ENCODE measurements at regions not wholly inside any gene's neighbourhood (a gene's known extent, or its start where the extent isn't known, plus 50 kb on each side); places are given as distances from the start of the nearest gene placed in this dataset.

DNA sequence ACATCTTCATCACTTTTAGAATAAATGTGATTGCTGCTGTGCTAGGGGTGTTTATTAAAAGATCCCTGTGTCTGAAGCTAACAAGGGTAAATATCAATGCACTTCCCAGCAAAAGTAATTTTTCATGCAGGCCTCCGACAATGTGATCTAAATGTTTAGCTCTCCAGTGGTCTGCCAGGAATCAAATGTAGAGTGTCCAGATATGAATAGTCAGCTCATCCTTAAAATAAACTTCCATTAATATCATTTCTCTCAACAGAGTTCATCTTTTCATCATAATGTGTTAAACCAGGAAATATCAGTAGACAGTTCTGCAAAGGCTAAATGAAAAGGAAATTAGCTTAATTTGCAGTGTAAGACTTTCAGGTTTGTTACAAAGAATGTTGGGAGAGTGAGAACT, 102.2 kb upstream of the EGFL6 start:
- Histone ChIP-seq H3K36me3 (no peaks in the 10 kb centered on the region), H3K4me3 (no peak overlapping the region), H3K4me1 (no peaks in the 10 kb centered on the region), H3K9me3 (no peaks in the 10 kb centered on the region), H3K27me3 (no peaks in the 10 kb centered on the region), H3K27ac (peak overlapping the region; percentile 31 to 75)
- DNase-seq = no peak
- intact Hi-C loops (cut with DNase I; ENCODE audit: low total_unique reads) = no loop called here
- TF ChIP-seq POLR2A (IDR thresholded peaks at IDR 0.05) = no peak
- TF ChIP-seq, protein P1, sequence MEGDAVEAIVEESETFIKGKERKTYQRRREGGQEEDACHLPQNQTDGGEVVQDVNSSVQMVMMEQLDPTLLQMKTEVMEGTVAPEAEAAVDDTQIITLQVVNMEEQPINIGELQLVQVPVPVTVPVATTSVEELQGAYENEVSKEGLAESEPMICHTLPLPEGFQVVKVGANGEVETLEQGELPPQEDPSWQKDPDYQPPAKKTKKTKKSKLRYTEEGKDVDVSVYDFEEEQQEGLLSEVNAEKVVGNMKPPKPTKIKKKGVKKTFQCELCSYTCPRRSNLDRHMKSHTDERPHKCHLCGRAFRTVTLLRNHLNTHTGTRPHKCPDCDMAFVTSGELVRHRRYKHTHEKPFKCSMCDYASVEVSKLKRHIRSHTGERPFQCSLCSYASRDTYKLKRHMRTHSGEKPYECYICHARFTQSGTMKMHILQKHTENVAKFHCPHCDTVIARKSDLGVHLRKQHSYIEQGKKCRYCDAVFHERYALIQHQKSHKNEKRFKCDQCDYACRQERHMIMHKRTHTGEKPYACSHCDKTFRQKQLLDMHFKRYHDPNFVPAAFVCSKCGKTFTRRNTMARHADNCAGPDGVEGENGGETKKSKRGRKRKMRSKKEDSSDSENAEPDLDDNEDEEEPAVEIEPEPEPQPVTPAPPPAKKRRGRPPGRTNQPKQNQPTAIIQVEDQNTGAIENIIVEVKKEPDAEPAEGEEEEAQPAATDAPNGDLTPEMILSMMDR (IDR thresholded peaks at IDR 0.05) = no peak

DNA sequence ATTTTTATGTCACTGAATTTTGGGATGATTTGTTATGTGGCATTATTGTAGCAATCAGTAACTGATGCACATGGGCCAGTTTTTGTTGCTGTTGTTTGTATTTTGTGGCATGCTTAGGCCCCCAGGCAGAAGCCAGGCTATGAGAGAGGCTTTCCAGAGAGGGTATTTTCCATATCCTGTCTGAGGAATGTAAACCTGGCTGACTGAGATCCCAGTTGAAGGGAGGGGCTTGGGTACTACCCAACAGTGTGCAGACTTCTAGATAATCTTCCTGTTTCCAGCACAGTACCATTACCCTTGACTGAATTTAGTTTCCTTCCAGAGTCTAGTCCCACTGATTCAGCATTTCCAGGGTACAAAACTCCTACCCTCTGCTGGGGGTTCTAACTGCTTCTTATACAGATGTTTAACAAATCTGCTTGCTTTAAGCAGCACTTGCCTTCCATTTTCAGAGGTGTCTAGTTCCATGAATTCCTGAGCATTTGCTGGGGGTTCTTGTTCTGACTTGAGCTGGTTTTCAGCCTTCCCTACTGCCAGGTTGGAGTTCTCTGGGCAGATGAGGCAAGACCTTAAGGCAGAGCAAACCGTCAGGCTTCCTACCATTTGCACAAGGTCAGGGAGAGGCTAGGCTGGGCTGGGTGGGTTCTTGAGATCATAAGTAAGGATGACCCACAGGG, 104.7 kb upstream of the EGFL6 start:
- H3K9me3 ChIP-seq = no peaks in the 10 kb centered on the region
- no peaks in the 10 kb centered on the region for H3K27me3 ChIP-seq
- no peak overlapping the region for H3K4me3 ChIP-seq
- DNase-seq = no peak
- no peak for TF ChIP-seq POLR2A (IDR thresholded peaks at IDR 0.05)
- TF ChIP-seq, protein P1 (IDR thresholded peaks at IDR 0.05) = no peak
- intact Hi-C loops (cut with DNase I; ENCODE audit: low total_unique reads) = no loop called here
- peak overlapping the region; percentile 65 to 75 for H3K27ac ChIP-seq
- no peaks in the 10 kb centered on the region for H3K4me1 ChIP-seq
- no peaks in the 10 kb centered on the region for H3K36me3 ChIP-seq

DNA sequence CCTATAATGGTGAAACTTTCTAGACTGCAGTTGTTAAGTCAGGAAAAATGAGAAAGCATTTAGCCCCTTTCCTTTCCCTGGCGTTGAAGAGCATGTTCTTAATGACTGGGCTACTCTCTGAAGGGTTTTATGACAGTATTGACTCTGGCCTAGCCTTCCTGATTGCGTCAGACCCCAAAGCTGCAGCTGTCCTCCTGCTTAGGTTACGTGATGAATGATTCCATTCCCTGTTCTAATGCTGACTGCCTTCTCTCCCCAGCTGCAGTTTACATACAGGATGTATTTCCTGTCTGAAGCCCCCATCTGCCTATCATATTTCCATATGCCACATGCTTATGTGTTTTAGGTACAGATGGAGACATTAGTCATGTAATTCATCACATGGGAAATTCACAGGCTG, 105.8 kb upstream of the EGFL6 start:
- Histone ChIP-seq H3K4me3 (no peak overlapping the region), H3K4me1 (no peaks in the 10 kb centered on the region), H3K27ac (peak overlapping the region; percentile 65 to 75), H3K9me3 (no peaks in the 10 kb centered on the region), H3K36me3 (no peaks in the 10 kb centered on the region), H3K27me3 (no peaks in the 10 kb centered on the region)
- intact Hi-C loops (cut with DNase I; ENCODE audit: low total_unique reads) = no loop called here
- TF ChIP-seq, protein P1 (IDR thresholded peaks at IDR 0.05) = no peak
- no peak for TF ChIP-seq POLR2A (IDR thresholded peaks at IDR 0.05)
- DNase-seq = peak; percentile 65 to 78

DNA sequence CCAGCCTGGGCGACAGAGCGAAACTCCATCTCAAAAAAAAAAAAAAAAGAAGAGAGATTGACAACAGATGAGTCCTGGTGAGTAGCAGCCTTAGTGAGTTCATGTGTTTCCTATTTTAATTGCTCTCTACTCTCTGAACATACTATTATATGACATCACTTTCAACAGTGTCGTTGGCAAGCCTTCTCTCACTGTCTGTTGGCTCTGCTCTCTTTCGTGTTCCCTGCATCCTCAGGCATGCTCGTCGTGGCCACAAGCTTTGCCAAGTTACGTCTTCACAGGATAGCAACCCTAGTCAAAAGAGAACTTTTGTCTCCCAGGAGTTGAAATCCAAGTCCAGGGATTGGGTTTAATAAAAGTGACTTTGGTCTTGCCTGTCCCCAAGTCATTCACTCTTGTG, 117.1 kb upstream of the EGFL6 start:
- no peak overlapping the region for H3K4me3 ChIP-seq
- no peaks in the 10 kb centered on the region for H3K4me1 ChIP-seq
- intact Hi-C loops (cut with DNase I; ENCODE audit: low total_unique reads) = no loop called here
- H3K9me3 ChIP-seq = no peaks in the 10 kb centered on the region
- no peaks in the 10 kb centered on the region for H3K27me3 ChIP-seq
- H3K36me3 ChIP-seq = no peaks in the 10 kb centered on the region
- H3K27ac ChIP-seq = peak overlapping the region; percentile 3 to 9
- DNase-seq = peak; percentile 47 to 57
- no peak for TF ChIP-seq POLR2A (IDR thresholded peaks at IDR 0.05)
- TF ChIP-seq, protein P1 (IDR thresholded peaks at IDR 0.05) = no peak

DNA sequence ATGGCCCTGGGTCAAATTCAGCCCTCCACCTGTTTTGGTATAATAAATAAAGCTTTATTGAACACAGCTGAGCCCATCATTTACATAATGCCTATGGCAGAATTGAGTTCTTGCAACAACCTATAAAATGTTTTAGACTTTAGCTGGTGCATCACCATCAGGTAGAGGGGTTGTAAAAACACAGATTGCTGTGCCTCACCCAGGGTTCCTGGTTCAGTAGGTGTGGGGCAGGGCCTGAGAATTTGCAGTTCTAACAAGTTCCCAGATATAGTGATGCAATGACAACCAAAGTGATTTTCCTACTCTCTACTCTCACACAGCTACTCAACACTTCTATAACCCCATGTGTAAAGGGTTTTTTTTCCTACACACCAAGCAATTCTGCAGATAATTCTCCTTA, 120.0 kb upstream of the EGFL6 start:
- intact Hi-C loops (cut with DNase I; ENCODE audit: low total_unique reads) = no loop called here
- DNase-seq = no peak
- Histone ChIP-seq H3K27ac (no peak overlapping the region), H3K36me3 (no peaks in the 10 kb centered on the region), H3K27me3 (no peaks in the 10 kb centered on the region), H3K4me3 (no peak overlapping the region), H3K4me1 (no peaks in the 10 kb centered on the region), H3K9me3 (no peaks in the 10 kb centered on the region)
- TF ChIP-seq, protein P1 (IDR thresholded peaks at IDR 0.05) = no peak
- TF ChIP-seq POLR2A (IDR thresholded peaks at IDR 0.05) = no peak

Measured in uterus (tissue), 3 donors.